WTC11 (cell line): ENCODE measurements at regions not wholly inside any gene's neighbourhood (a gene's known extent, or its start where the extent isn't known, plus 50 kb on each side); places are given as distances from the start of the nearest gene placed in this dataset.
"Not testable (repeated sequence)": the region's sequence is repeated elsewhere in the genome, so short reads cannot be mapped to it uniquely, and the experiment has no call there.

ENCODE experiments used
- CTCF ChIP-seq: fragments of 200-600 bp; IDR thresholded peaks from 2 replicates; pipeline ENCODE4 v1.8.0; 2022; ENCODE audit warnings: antibody characterized with exemption
- ZNF219 ChIP-seq: sonication (generic); formaldehyde crosslinking; IDR thresholded peaks from 2 replicates; pipeline ENCODE4 v1.8.0; 2023; ENCODE audit warnings: missing genetic modification reagents, mild to moderate bottlenecking, borderline replicate concordance

GRCh38 chr6:71007298-71007697 lies 50.4 kb upstream of the B3GAT2 start:
- TF ChIP-seq ZNF219 (CRISPR knock-in tag); CTCF: not testable (repeated sequence)
